ENCODE measurements at regions not wholly inside any gene's neighbourhood (a gene's known extent, or its start where the extent isn't known, plus 50 kb on each side); places are given as distances from the start of the nearest gene placed in this dataset.

- no peak for TF ChIP-seq CTCF (IDR thresholded peaks at IDR 0.05; ENCODE audit: insufficient read depth, low read depth, low read length)
- no peak overlapping the region for H3K4me3 ChIP-seq (ENCODE audit: low read depth, low read length)
- DNase-seq (ENCODE audit: low read depth): no peak
Observed at GRCh38 chr17:13917634-13918033, 151.7 kb upstream of the COX10 start.

GRCh38 chr17:13918247-13918646, 151.1 kb upstream of the COX10 start:
- DNase-seq (ENCODE audit: low read depth): no peak
- no peak overlapping the region for H3K4me3 ChIP-seq (ENCODE audit: low read depth, low read length)
- no peak for TF ChIP-seq CTCF (IDR thresholded peaks at IDR 0.05; ENCODE audit: insufficient read depth, low read depth, low read length)

- TF ChIP-seq CTCF (IDR thresholded peaks at IDR 0.05; ENCODE audit: insufficient read depth, low read depth, low read length): no peak
- DNase-seq (ENCODE audit: low read depth): no peak
Observed at GRCh38 chr17:13919818-13920217, 149.5 kb upstream of the COX10 start.

GRCh38 chr17:13920413-13920812, 148.9 kb upstream of the COX10 start:
- no peak for TF ChIP-seq CTCF (IDR thresholded peaks at IDR 0.05; ENCODE audit: insufficient read depth, low read depth, low read length)

More at GRCh38 chr17:13919818-13920217, 149.5 kb upstream of the COX10 start:
- no peak overlapping the region for H3K4me3 ChIP-seq (ENCODE audit: low read depth, low read length)

GRCh38 chr17:13921841-13922776, 147.2 kb upstream of the COX10 start:
- no peak overlapping the region for H3K4me3 ChIP-seq (ENCODE audit: low read depth, low read length)
- TF ChIP-seq CTCF (IDR thresholded peaks at IDR 0.05; ENCODE audit: insufficient read depth, low read depth, low read length): no peak
- DNase-seq (ENCODE audit: low read depth): no peak

More at GRCh38 chr17:13920413-13920812, 148.9 kb upstream of the COX10 start:
- no peak for DNase-seq (ENCODE audit: low read depth)
- H3K4me3 ChIP-seq (ENCODE audit: low read depth, low read length): no peak overlapping the region

GRCh38 chr17:13922885-13923284, 146.4 kb upstream of the COX10 start:
- TF ChIP-seq CTCF (IDR thresholded peaks at IDR 0.05; ENCODE audit: insufficient read depth, low read depth, low read length): no peak
- H3K4me3 ChIP-seq (ENCODE audit: low read depth, low read length): no peak overlapping the region
- no peak for DNase-seq (ENCODE audit: low read depth)

All from fibroblast of villous mesenchyme (primary cell).